HG03097 (cell line): ENCODE measurements at regions not wholly inside any gene's neighbourhood (a gene's known extent, or its start where the extent isn't known, plus 50 kb on each side); places are given as distances from the start of the nearest gene placed in this dataset.
"Not testable (repeated sequence)": the region's sequence is repeated elsewhere in the genome, so short reads cannot be mapped to it uniquely, and the experiment has no call there.

Experiments used
- ATAC-seq: cut with Tn5 transposase; IDR thresholded peaks from one replicate; pipeline ENCODE4 v1.9.1; 2021; ENCODE audit not compliant: unreplicated experiment, low FRiP score

- no peak for ATAC-seq
Observed at GRCh38 chr4:125573368-125573767, 258.6 kb downstream of the FAT4 start.

- no peak for ATAC-seq
Observed at GRCh38 chr4:125573786-125574185, 259.0 kb downstream of the FAT4 start.

- no peak for ATAC-seq
Observed at GRCh38 chr4:125582302-125582701, 267.5 kb downstream of the FAT4 start.

GRCh38 chr4:125590158-125590557, 275.4 kb downstream of the FAT4 start:
- no peak for ATAC-seq

GRCh38 chr4:125591290-125591689, 276.5 kb downstream of the FAT4 start:
- ATAC-seq: no peak

- ATAC-seq: no peak
Observed at GRCh38 chr4:125594056-125594602, 279.4 kb downstream of the FAT4 start.

- not testable (repeated sequence) for ATAC-seq
Observed at GRCh38 chr4:125605926-125606325, 291.2 kb downstream of the FAT4 start.

GRCh38 chr4:125620066-125620860, 305.5 kb downstream of the FAT4 start:
- no peak for ATAC-seq

GRCh38 chr4:125624951-125625350, 310.2 kb downstream of the FAT4 start:
- no peak for ATAC-seq

- ATAC-seq: no peak
Observed at GRCh38 chr4:125626946-125627345, 312.2 kb downstream of the FAT4 start.

- ATAC-seq: no peak
Observed at GRCh38 chr4:125639182-125639621, 324.4 kb downstream of the FAT4 start.

- ATAC-seq: no peak
Observed at GRCh38 chr4:125641611-125642010, 326.9 kb downstream of the FAT4 start.

- ATAC-seq: no peak
Observed at GRCh38 chr4:125642645-125643044, 327.9 kb downstream of the FAT4 start.

GRCh38 chr4:125649452-125649851, 334.7 kb downstream of the FAT4 start:
- no peak for ATAC-seq

GRCh38 chr4:125650557-125650956, 335.8 kb downstream of the FAT4 start:
- ATAC-seq: no peak

GRCh38 chr4:125651707-125652357, 337.1 kb downstream of the FAT4 start:
- ATAC-seq: not testable (repeated sequence)

GRCh38 chr4:125658773-125659172, 344.0 kb downstream of the FAT4 start:
- ATAC-seq: no peak

- ATAC-seq: no peak
Observed at GRCh38 chr4:125663896-125664767, 349.4 kb downstream of the FAT4 start.

GRCh38 chr4:125666635-125667034, 351.9 kb downstream of the FAT4 start:
- ATAC-seq: no peak

- ATAC-seq: no peak
Observed at GRCh38 chr4:125676156-125676555, 361.4 kb downstream of the FAT4 start.

GRCh38 chr4:125676583-125676982, 361.8 kb downstream of the FAT4 start:
- ATAC-seq: no peak
